GM13976 (cell line): ENCODE measurements at regions not wholly inside any gene's neighbourhood (a gene's known extent, or its start where the extent isn't known, plus 50 kb on each side); places are given as distances from the start of the nearest gene placed in this dataset.
A peak's percentile ranks its signal among the peaks of the same experiment; 100 is the strongest.

Experiments
- DNase-seq: peaks from one replicate; pipeline ENCODE4 v3.0.0; 2012; ENCODE audit warnings: low spot score
- CTCF ChIP-seq: IDR thresholded peaks from 2 replicates; pipeline ENCODE4 v1.5.1; 2012; ENCODE audit warnings: borderline replicate concordance, mild to moderate bottlenecking; ENCODE audit not compliant: insufficient read depth; ENCODE audit errors: extremely low read depth, missing control alignments, control extremely low read depth
- in situ Hi-C: fragments of 300-500 bp; cut with MboI; formaldehyde crosslinking; loops from one replicate; pipeline ENCODE4 v1.12.0; 2022; ENCODE audit warnings: low sequenced_read_pairs, mixed read lengths, inconsistent platforms; ENCODE audit not compliant: unreplicated experiment

GRCh38 chr20:29687438-29687837 lies 1570.0 kb upstream of the DEFB115 start:
- in situ Hi-C loops = no loop called here
- no peak for DNase-seq
- TF ChIP-seq CTCF = no peak

DNA sequence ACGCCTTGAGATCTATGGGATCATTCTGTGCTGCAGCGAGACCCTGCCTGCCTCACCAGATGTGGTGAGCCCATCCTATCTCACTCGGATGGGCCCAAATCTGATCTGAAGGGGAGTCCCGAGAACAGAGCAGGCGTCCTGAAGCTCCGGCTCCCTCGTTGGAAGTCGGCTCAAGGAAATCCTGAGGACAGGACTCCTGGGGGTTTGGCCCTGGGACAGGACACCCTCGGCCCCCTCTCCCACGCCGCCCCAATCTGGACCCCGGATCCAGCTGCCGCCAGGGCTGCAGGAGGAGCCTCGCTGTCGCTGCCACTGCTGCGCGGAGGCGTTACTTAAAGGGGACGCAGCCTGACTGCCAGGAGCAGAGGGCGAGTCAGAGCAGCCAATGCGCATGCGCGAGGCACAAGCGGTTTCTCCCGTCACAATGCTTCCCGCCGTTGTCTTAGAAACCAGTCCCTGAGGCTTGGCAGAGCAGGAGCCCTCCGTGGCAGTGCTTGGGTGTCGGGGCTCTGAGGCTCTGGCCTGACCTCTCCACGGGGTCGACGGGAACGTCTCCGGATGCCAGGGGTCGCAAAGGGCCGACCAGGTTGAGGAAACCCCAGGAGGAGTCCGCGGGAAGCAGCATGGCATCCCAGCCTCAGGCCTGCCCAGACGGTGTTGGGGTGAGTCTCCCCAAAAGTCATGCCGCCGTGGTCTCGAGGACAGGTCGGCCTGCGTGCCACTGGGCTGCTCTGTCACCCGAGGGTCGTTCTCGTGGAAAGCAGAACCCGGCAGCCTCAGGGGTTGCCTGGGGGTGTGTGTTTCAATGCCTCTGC lies 1567.8 kb upstream of the DEFB115 start:
- TF ChIP-seq CTCF = no peak
- in situ Hi-C loops = no loop called here
- peak; percentile 2 for DNase-seq

- in situ Hi-C loops = no loop called here
- no peak for TF ChIP-seq CTCF
- no peak for DNase-seq
Measured at GRCh38 chr20:29690274-29690673, 1567.2 kb upstream of the DEFB115 start.

- no peak for TF ChIP-seq CTCF
- peak; percentile 2 for DNase-seq
Measured at GRCh38 chr20:29740601-29740950, 1516.9 kb upstream of the DEFB115 start.

GRCh38 chr20:29740951-29741593 lies 1516.4 kb upstream of the DEFB115 start:
- DNase-seq = peak; percentile 15
- in situ Hi-C loops = no loop called here
- TF ChIP-seq CTCF = no peak

More at GRCh38 chr20:29740601-29740950, 1516.9 kb upstream of the DEFB115 start:
- in situ Hi-C loops = no loop called here

DNA sequence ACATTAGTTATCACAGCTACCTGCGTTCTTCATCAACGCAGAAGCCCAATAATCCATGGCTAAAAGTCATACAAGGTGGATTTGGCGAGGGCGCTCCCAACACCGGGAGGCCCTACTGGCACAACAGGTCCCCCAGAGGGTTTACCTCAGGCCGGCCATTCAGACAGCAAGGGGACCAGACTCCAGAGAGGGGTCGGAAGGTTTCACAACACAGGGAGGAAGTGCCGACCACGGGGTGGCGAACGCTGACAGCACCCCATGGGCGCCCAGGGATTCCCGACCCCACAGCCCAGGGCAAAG lies 1515.9 kb upstream of the DEFB115 start:
- DNase-seq = no peak
- TF ChIP-seq CTCF = no peak
- in situ Hi-C loops = no loop called here
